IPS-15b (cell line): ENCODE measurements at regions not wholly inside any gene's neighbourhood (a gene's known extent, or its start where the extent isn't known, plus 50 kb on each side); places are given as distances from the start of the nearest gene placed in this dataset.
A peak's percentile ranks its signal among the peaks of the same experiment; 100 is the strongest.
"Not testable (repeated sequence)": the region's sequence is repeated elsewhere in the genome, so short reads cannot be mapped to it uniquely, and the experiment has no call there.

Experiments used
- H3K27me3 ChIP-seq: one replicate; pipeline ENCODE4 v1.6.1; 2013; ENCODE audit warnings: low read length; ENCODE audit not compliant: control insufficient read depth, insufficient read depth
- H3K36me3 ChIP-seq: one replicate; pipeline ENCODE4 v1.6.1; 2013; ENCODE audit warnings: low read length; ENCODE audit not compliant: control insufficient read depth, insufficient read depth
- H3K4me1 ChIP-seq: one replicate; pipeline ENCODE4 v1.6.1; 2013; ENCODE audit warnings: mild to moderate bottlenecking, low read length; ENCODE audit not compliant: control insufficient read depth, insufficient read depth
- H3K4me3 ChIP-seq: one replicate; pipeline ENCODE4 v1.5.1; 2013; ENCODE audit warnings: low read depth, low read length
- H3K9ac ChIP-seq: one replicate; pipeline ENCODE4 v1.6.1; 2013; ENCODE audit warnings: low read depth, mild to moderate bottlenecking, low read length
- H3K9me3 ChIP-seq: one replicate; pipeline ENCODE4 v1.6.1; 2013; ENCODE audit warnings: mild to moderate bottlenecking, low read length; ENCODE audit not compliant: control insufficient read depth, insufficient read depth

- H3K36me3 ChIP-seq: no peaks in the 10 kb centered on the region
- H3K9ac ChIP-seq: no peak overlapping the region
- H3K4me3 ChIP-seq: no peak overlapping the region
- no peaks in the 10 kb centered on the region for H3K27me3 ChIP-seq
- no peaks in the 10 kb centered on the region for H3K4me1 ChIP-seq
- H3K9me3 ChIP-seq: no peaks in the 10 kb centered on the region
Measured at GRCh38 chr2:144654523-144654922, 134.6 kb upstream of the ZEB2 start.

- H3K27me3 ChIP-seq: no peaks in the 10 kb centered on the region
- H3K4me3 ChIP-seq: no peak overlapping the region
- no peaks in the 10 kb centered on the region for H3K9me3 ChIP-seq
- peaks cover 6% of the 10 kb centered on the region for H3K4me1 ChIP-seq
- H3K9ac ChIP-seq: no peak overlapping the region
- H3K36me3 ChIP-seq: no peaks in the 10 kb centered on the region
Measured at GRCh38 chr2:144650907-144651306, 131.0 kb upstream of the ZEB2 start.

GRCh38 chr2:144648837-144649465, 129.0 kb upstream of the ZEB2 start:
- Histone ChIP-seq H3K9ac (no peak overlapping the region), H3K9me3 (no peaks in the 10 kb centered on the region), H3K4me1 (peaks cover 6% of the 10 kb centered on the region), H3K27me3 (no peaks in the 10 kb centered on the region), H3K36me3 (no peaks in the 10 kb centered on the region), H3K4me3 (peak overlapping the region; percentile 14)

GRCh38 chr2:144645083-144645778, 125.3 kb upstream of the ZEB2 start:
- no peaks in the 10 kb centered on the region for H3K9me3 ChIP-seq
- no peaks in the 10 kb centered on the region for H3K36me3 ChIP-seq
- H3K4me1 ChIP-seq: peaks cover 13% of the 10 kb centered on the region
- H3K9ac ChIP-seq: no peak overlapping the region
- no peak overlapping the region for H3K4me3 ChIP-seq
- no peaks in the 10 kb centered on the region for H3K27me3 ChIP-seq

- Histone ChIP-seq H3K4me1 (peaks cover 13% of the 10 kb centered on the region), H3K4me3 (no peak overlapping the region), H3K9ac (no peak overlapping the region), H3K27me3 (no peaks in the 10 kb centered on the region), H3K9me3 (no peaks in the 10 kb centered on the region), H3K36me3 (no peaks in the 10 kb centered on the region)
Measured at GRCh38 chr2:144644549-144644948, 124.6 kb upstream of the ZEB2 start.

- Histone ChIP-seq H3K9me3 (no peaks in the 10 kb centered on the region), H3K4me3 (no peak overlapping the region), H3K4me1 (peaks cover 10% of the 10 kb centered on the region)
Measured at GRCh38 chr2:144643537-144644336, 123.8 kb upstream of the ZEB2 start.

GRCh38 chr2:144642856-144643255, 122.9 kb upstream of the ZEB2 start:
- no peaks in the 10 kb centered on the region for H3K9me3 ChIP-seq
- no peak overlapping the region for H3K9ac ChIP-seq
- H3K4me3 ChIP-seq: no peak overlapping the region
- H3K36me3 ChIP-seq: no peaks in the 10 kb centered on the region
- peaks cover 7% of the 10 kb centered on the region for H3K4me1 ChIP-seq
- no peaks in the 10 kb centered on the region for H3K27me3 ChIP-seq

More at GRCh38 chr2:144643537-144644336, 123.8 kb upstream of the ZEB2 start:
- no peaks in the 10 kb centered on the region for H3K27me3 ChIP-seq
- no peak overlapping the region for H3K9ac ChIP-seq
- no peaks in the 10 kb centered on the region for H3K36me3 ChIP-seq

- Histone ChIP-seq H3K27me3 (no peaks in the 10 kb centered on the region), H3K9ac (no peak overlapping the region), H3K4me3 (no peak overlapping the region), H3K36me3 (no peaks in the 10 kb centered on the region), H3K4me1 (peaks cover 7% of the 10 kb centered on the region), H3K9me3 (no peaks in the 10 kb centered on the region)
Measured at GRCh38 chr2:144642131-144642530, 122.2 kb upstream of the ZEB2 start.

- H3K4me3 ChIP-seq, H3K4me1 ChIP-seq, H3K9me3 ChIP-seq, H3K9ac ChIP-seq, H3K36me3 ChIP-seq, H3K27me3 ChIP-seq: not testable (repeated sequence)
Measured at GRCh38 chr2:144638250-144638649, 118.3 kb upstream of the ZEB2 start.

- H3K27me3 ChIP-seq, H3K9ac ChIP-seq, H3K4me3 ChIP-seq, H3K9me3 ChIP-seq, H3K4me1 ChIP-seq, H3K36me3 ChIP-seq: not testable (repeated sequence)
Measured at GRCh38 chr2:144636860-144637259, 116.9 kb upstream of the ZEB2 start.

GRCh38 chr2:144632809-144633208, 112.9 kb upstream of the ZEB2 start:
- no peak overlapping the region for H3K9ac ChIP-seq
- H3K4me3 ChIP-seq: no peak overlapping the region
- no peaks in the 10 kb centered on the region for H3K27me3 ChIP-seq
- H3K36me3 ChIP-seq: no peaks in the 10 kb centered on the region
- no peaks in the 10 kb centered on the region for H3K9me3 ChIP-seq
- H3K4me1 ChIP-seq: peaks cover 5% of the 10 kb centered on the region

GRCh38 chr2:144631636-144632035, 111.7 kb upstream of the ZEB2 start:
- peaks cover 5% of the 10 kb centered on the region for H3K4me1 ChIP-seq
- H3K9ac ChIP-seq: no peak overlapping the region
- no peak overlapping the region for H3K4me3 ChIP-seq
- no peaks in the 10 kb centered on the region for H3K27me3 ChIP-seq
- H3K36me3 ChIP-seq: no peaks in the 10 kb centered on the region
- no peaks in the 10 kb centered on the region for H3K9me3 ChIP-seq
